CD4-positive, alpha-beta T cell treated with Interleukin-21 for 1 hour (primary cell): ENCODE measurements at regions not wholly inside any gene's neighbourhood (a gene's known extent, or its start where the extent isn't known, plus 50 kb on each side); places are given as distances from the start of the nearest gene placed in this dataset.
"Not testable (repeated sequence)": the region's sequence is repeated elsewhere in the genome, so short reads cannot be mapped to it uniquely, and the experiment has no call there.

Source experiments
- DNase-seq: peaks from one replicate; pipeline ENCODE4 v3.0.0-alpha.2; 2020

- not testable (repeated sequence) for DNase-seq
Measured at GRCh38 chr7:131662301-131662873, 106.0 kb upstream of the PODXL start.

- no peak for DNase-seq
Measured at GRCh38 chr7:131657881-131658280, 101.5 kb upstream of the PODXL start.

GRCh38 chr7:131656980-131657723 lies 100.7 kb upstream of the PODXL start:
- no peak for DNase-seq

GRCh38 chr7:131655866-131656265 lies 99.4 kb upstream of the PODXL start:
- no peak for DNase-seq

GRCh38 chr7:131655447-131655846 lies 99.0 kb upstream of the PODXL start:
- no peak for DNase-seq

- peak; percentile 70 for DNase-seq
Measured at GRCh38 chr7:131654668-131655326, 98.4 kb upstream of the PODXL start.

- no peak for DNase-seq
Measured at GRCh38 chr7:131654249-131654558, 97.8 kb upstream of the PODXL start.

- no peak for DNase-seq
Measured at GRCh38 chr7:131653418-131654248, 97.2 kb upstream of the PODXL start.

GRCh38 chr7:131652934-131653333 lies 96.5 kb upstream of the PODXL start:
- DNase-seq = no peak

- DNase-seq = no peak
Measured at GRCh38 chr7:131652194-131652593, 95.8 kb upstream of the PODXL start.

- no peak for DNase-seq
Measured at GRCh38 chr7:131649879-131650278, 93.5 kb upstream of the PODXL start.

- DNase-seq = no peak
Measured at GRCh38 chr7:131649003-131649541, 92.6 kb upstream of the PODXL start.

- no peak for DNase-seq
Measured at GRCh38 chr7:131648491-131648890, 92.1 kb upstream of the PODXL start.

- no peak for DNase-seq
Measured at GRCh38 chr7:131646203-131646602, 89.8 kb upstream of the PODXL start.

GRCh38 chr7:131642429-131642828 lies 86.0 kb upstream of the PODXL start:
- no peak for DNase-seq

- DNase-seq = no peak
Measured at GRCh38 chr7:131640686-131641085, 84.3 kb upstream of the PODXL start.

- no peak for DNase-seq
Measured at GRCh38 chr7:131638641-131639430, 82.4 kb upstream of the PODXL start.

- DNase-seq = no peak
Measured at GRCh38 chr7:131637859-131638258, 81.4 kb upstream of the PODXL start.

- no peak for DNase-seq
Measured at GRCh38 chr7:131636092-131636491, 79.7 kb upstream of the PODXL start.

- DNase-seq = not testable (repeated sequence)
Measured at GRCh38 chr7:131634197-131634596, 77.8 kb upstream of the PODXL start.

GRCh38 chr7:131633342-131633843 lies 77.0 kb upstream of the PODXL start:
- DNase-seq = no peak

GRCh38 chr7:131630427-131630826 lies 74.0 kb upstream of the PODXL start:
- no peak for DNase-seq
